ENCODE measurements at regions not wholly inside any gene's neighbourhood (a gene's known extent, or its start where the extent isn't known, plus 50 kb on each side); places are given as distances from the start of the nearest gene placed in this dataset.
"Not testable (repeated sequence)": the region's sequence is repeated elsewhere in the genome, so short reads cannot be mapped to it uniquely, and the experiment has no call there.

- DNase-seq: no peak
Observed at GRCh38 chr6:150775415-150776203, 89.9 kb upstream of the MTHFD1L start.

DNA sequence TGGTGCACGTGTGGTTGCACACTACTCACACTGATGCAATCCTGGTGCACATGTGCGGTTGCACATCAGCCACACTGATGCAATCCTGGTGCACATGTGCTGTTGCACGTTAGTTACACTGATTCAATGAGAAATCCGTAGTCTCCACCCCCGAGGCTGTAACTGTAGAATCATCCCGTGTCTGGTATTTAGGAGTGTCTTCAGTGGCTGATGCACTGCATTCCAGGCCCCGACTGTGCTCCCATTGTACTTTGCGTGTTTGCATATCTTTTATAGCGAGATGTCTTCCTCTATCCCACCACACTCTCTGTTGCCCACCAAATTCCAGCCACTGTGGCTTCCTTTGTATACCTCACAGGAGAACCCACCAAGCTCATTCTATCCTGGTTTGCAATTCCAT lies 87.8 kb upstream of the MTHFD1L start:
- no peak for DNase-seq

DNA sequence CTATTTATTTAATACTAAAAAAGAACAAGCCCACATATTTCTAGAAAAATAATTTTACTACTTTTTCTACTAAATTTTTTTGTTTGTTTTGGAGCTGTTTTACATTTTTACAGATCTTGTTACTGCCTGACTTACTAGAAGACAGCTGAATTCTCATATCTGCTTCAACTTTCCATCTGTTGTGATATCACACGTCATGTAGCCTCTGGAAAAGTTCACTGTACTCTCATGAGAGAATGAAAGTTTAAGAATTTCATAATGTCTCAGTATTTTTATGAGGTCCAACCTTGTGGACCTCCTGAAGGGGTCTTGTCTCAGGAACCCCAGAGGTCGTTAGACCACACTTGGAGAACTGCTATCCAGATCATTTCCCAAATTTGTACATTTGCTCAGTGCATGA lies 81.7 kb upstream of the MTHFD1L start:
- DNase-seq: no peak

DNA sequence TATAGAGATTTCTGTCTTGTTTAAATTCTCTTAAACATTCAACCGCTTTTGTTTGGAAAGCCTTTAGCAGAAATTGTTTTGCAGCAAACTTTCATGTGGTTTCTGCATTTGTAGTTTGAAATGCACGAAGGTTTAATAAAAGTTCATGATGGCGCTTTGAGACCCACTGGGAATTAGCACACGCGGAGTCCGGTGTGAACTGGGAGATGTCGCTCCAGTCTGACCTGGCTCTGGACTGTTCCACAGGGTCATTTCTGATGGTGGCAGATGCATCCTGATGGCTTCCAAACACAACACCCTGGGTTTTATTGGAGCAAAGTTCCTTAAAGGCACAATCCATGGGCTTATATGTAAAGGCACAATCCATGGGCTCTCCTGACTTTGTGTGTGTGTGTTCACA lies 78.1 kb upstream of the MTHFD1L start:
- no peak for DNase-seq

- DNase-seq: no peak
Observed at GRCh38 chr6:150788089-150788488, 77.4 kb upstream of the MTHFD1L start.

DNA sequence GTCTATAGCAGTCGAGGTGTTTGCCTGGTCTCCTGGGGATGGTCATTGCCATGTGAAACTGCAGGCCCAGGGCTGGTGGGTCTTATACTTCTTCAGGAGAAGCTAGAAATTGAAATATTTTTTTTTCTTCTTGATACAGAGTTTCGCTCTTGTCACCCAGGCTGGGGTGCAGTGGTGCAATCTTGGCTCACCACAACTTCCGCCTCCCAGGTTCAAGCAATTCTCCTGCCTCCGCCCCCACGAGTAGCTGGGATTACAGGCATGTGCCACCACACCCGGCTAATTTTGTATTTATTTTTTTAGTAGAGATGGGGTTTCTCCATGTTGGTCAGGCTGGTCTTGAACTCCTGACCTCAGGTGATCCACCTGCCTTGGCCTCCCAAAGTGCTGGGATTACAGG lies 75.6 kb upstream of the MTHFD1L start:
- DNase-seq: not testable (repeated sequence)

GRCh38 chr6:150791717-150792116 lies 73.8 kb upstream of the MTHFD1L start:
- no peak for DNase-seq

DNA sequence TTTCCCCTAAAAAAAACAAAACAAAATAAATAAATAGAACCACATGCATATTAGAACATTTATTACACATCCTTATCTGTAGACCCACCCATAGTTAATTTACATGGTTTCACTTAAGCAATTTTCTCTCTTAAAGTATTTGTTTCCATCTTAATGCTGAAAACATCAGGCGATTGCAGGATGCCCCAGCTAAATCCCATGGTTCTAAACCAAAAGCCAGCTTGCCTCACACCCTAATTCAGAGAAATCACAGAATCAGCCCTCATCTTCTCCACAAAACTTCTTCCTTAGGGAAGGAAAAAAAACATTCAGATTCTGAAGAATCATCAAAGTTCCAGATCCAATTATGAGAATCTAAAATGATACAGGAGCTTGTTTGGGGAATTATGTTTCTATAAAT lies 67.6 kb upstream of the MTHFD1L start:
- no peak for DNase-seq

DNA sequence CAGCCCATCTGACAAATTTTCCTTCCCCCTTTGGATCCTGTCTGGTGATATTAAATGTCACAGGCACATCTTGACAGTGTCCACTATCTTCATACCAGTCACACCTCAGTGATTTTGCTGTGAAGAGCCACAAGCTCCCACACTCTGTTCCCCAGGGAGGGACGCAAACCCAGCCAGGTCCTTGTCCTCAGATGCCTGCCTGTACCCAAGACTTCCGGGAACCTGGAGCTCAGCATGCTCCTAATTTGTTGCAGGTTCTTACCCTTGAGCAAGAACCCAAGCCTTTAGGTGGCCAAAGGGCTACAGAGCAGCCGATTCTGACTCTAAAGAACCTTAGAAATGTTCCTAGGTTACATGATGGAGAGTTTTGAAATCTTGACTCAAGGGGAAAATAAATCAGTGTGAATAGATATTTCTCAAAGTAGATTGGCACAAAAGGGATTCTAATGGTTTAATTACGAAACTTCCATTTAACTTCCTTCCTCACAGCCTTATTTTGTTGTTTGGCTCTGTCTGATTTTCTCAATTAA lies 66.2 kb upstream of the MTHFD1L start:
- no peak for DNase-seq

- no peak for DNase-seq
Observed at GRCh38 chr6:150800674-150801314, 64.7 kb upstream of the MTHFD1L start.

GRCh38 chr6:150806790-150807189 lies 58.7 kb upstream of the MTHFD1L start:
- no peak for DNase-seq

- peak in 1 of 4 experiments; percentile 9 for DNase-seq
Observed at GRCh38 chr6:150813319-150813992, 52.0 kb upstream of the MTHFD1L start.

- no peak for DNase-seq
Observed at GRCh38 chr6:150813993-150814359, 51.5 kb upstream of the MTHFD1L start.

Data from activated CD4-positive, CD25-positive, alpha-beta regulatory T cell (primary cell).